ENCODE measurements at regions not wholly inside any gene's neighbourhood (a gene's known extent, or its start where the extent isn't known, plus 50 kb on each side); places are given as distances from the start of the nearest gene placed in this dataset.
A peak's percentile ranks its signal among the peaks of the same experiment; 100 is the strongest.

DNA sequence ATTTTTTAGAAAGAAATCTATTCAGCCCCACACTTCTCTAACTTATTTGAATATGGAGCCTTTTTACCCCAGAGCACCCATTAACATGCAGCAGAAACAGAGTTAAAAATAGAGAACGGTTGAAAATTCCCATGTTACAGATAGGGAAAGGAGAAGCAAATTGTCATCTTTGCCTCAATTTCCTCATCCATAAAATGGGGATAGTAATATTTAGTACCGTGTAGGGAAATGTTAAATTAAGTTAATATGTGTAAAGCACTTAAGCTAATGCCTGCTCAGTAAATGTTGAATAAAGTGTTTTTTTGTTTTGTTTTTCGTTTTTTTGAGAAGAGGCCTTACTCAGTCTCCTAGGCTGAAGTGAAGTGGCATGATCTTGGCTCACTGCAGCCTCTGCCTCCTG lies 50.3 kb downstream of the NAV1 start:
- DNase-seq, result no peak

DNA sequence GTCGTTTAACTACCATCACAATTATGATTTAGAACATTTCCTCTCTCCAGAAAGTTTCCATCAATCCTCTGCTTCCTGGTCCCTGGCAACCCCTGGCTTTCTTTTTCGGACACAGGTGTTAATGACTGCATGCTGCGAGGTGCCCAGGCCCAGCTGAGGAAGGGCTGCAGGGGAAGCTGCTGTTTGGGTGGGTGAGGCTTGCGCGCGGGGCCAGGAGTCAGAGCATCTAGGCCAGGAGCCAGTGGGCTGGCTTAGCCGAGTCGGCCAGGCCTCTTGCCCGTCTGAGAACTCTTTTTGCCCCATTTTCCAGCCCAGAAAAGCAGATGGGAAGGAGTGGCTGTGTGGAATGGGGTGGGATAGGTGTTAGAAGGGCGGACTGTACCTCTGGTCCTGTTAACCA lies 51.5 kb downstream of the NAV1 start:
- DNase-seq, result no peak

DNA sequence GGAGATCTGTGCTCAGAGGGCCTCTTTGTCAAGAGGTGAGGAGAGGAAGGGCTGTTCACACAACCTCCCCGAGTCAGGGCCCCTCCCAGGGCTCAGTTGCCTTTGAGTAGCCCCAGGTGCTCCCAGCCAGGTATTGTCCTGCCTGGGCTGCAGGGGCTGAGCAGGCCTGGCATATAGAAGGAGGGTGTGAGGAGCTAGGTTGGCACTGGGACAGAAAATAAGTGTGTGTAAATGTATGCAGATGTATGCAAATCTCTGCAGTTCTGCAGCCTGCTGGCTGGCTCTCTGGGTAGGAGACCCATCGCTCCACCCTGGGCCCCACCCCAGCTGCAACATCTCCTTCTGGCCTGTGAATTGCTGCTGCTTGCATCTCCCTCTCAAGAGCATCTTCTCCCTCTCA lies 52.4 kb downstream of the NAV1 start:
- DNase-seq, result no peak

DNA sequence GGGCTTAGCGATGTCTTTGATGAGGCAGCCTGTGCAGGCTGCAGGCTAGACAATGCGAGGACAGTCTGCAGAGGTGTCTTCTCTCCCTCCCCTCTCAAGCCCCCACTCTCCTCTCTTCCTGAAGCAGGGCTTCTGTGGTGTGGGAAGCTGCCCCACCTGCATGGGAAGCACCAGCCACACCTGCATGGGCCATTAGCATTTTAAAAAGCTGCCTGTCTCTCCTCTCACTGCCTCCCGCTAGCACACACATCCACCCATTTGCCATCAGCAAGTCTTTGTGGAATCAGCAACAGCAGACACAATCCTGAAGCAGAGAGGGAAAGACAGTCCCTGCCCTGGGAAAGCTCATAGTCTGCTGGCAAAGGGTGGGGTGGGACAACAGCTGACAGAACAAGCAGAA lies 53.1 kb downstream of the NAV1 start:
- DNase-seq, result no peak

DNA sequence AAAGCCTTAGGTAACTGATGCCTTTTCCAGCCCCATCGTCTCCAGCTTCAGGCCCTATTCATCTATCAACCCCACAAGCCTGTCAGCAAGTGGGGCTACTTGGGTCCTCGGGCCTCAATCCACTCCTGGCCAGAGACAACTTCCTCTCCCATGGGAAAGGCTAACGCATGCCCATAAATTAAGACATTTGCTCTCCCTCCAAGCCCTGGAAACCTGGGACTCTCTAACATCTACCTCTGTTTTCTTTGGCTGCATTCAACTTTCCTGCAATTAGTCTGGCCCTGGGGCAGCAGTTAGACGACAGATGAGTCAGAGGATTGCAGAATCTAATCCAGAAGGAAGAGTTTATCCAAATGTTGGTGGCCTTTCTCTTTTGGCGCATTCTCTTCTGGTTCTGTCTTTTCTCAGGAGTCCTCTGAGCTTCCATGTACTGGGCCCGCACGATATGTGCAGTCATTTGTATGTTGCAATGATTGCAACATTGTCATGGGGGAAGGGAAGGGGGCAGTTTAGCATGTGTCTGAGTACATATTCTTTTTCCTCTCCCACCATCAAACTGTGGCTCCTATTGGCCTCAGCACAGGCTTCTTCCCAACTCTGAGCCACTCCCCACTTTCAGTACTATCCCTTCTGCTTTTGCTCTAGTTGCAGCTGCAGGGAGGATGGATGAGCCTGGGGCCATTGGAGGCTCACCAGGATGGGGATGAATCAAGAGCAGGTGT lies 54.4 kb downstream of the NAV1 start:
- no peak for DNase-seq

DNA sequence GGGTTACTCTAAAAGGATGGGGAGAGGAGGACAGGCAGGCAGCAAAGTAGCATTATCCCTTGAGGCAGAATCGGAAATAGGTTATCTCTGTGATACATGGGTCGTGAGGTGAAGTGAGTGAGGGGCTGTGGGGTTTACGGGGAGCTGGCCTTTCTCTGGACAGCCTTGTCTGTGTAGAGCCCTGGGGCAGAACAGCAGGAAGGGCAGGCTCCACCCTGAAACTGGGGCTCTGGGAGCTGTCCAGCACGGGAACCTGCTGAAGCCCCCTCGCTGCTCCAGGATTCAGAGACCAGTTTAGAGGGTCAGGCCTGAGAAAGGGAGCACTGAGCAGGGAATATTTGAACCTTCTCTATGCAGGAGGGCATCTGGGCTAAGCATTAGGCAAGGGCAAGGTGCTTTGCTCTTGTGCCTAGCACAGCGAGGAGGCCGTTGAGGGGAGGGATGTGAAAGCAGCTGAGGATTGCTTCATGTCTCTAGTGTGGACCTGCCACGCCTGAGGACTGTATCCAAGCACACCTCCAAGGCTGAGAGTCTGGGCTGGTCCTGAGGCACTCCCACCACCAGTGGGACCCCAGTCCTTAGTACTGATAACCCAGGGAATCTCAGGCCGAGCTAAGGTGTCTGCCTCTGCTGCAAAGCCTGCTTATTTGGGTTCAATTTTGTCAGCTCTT lies 55.8 kb downstream of the NAV1 start:
- DNase-seq, result no peak

DNA sequence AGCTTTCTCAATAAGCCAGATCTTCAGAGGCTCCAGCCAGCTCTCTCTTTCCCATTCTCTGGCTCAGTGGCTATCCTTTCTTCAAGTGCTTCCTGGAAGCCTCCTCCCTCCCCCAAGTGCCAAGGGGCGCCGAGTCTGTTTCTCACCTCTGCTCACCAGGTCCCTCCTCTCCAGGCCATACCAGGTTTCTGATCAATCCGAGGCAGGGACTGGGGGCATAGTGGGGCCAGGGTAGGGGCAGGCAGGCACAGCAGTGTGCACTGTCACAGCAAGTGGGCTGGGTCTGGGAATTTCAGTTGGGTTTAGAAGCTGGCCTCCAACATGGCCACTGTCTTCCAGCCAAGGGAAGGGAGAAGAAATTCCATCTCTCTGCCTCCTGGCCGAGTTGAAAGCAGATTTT lies 56.5 kb downstream of the NAV1 start:
- DNase-seq, result no peak

DNA sequence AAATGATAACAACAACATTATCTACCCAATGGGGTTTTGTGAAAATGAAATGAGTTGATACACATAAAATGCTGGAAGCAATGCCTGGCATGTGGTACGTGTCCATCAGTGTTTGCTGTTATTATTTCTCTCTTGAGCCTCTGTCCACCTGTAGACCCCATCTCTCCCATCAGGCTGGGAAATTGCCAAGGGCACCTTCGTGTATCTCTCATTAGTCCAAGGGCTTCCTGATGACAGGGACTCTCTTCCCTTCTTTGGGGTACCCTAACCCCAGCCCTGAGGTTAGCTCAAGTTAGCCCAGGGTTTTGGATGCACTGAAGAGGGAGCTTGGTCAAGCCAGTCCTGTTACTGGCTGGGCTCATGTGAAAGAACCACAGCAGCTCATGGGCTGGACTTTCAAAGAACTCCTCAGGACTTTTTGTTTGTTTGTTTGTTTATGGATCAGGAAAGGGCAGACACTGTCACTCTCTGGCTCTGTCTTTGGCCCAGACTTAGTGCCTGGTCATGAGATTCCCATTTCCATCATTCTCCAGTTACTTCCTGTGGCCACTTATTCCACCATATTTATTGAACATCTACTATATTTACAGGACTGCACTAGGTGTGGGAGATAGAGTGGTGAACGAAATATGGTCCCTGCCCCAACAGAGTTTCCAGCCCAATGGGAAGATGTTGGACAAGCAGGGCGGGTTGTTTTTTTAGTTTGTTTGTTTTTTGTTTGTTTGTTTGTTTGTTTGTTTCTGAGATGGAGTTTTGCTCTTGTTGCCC lies 57.4 kb downstream of the NAV1 start:
- DNase-seq, result no peak

DNA sequence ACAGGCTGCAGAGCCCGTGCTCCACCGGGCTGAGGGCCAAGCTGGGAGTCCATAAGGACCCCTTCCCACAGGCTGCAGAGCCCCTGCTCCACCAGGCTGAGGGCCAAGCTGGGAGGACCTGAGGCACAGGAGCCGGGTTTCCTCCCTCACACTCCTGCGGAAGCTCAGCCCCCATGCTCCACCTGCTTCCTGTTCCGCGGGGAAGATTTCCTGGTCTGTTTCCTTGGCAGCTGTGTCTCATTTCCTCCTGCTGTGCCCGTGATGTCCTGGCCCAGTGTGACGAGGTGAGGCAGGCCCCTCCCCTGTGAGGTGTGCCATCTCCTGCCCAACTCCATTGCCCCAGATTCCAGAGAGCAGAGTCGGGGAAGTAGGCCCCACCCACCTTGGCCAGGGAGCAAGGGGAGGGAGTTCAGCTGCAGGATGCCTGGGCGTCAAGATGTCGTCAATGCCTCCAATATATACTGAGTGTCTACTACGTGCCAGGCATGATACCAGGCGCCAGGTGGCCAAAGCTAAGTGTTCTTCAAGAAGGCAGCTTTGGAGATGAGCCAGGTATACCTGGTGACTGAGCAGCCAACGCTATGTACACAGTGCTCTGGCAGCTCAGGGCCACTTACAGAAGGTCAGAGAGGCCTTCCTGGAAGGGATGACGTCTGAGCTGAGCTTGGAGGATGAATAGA lies 58.8 kb downstream of the NAV1 start:
- peak; percentile 99 for DNase-seq

DNA sequence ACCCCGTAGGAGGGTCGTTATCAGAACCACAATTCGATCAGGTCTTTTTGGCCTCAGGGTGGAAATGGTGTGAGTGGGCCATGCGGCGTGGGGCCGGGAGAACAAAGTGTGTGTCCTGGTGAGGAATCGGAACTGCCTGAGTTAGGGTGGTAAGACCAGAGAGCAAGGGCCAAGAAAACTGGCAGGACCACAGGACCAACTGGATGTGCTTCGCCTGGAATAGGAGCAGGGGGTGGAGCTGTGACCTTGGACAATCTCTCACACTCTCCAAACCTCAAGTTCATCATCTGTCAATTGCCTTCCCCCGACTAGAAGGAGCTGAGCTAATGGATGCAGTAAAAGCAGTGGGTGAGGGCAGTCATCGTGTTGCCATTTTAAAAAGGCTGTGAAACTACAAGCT lies 59.5 kb downstream of the NAV1 start:
- DNase-seq, result no peak

DNA sequence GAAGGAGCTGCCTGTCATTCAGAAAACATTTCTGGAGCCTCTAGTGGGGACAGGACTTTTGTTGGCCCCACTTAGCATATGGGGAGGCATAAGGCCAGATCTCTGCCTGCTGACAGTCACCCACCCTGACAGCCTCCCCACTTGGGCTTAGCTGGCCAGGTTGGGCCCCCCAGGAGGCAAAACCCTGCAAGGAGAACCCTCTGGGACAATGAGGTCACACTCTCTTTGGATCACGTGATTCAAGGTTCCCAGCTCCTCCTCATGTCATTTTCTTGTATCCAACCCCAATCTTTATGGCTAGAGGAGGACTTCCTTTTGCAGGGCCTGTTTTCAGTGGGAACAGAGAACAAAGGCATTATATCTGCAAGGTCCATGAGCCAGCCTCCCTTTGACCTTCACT lies 60.0 kb downstream of the NAV1 start:
- DNase-seq, result no peak

DNA sequence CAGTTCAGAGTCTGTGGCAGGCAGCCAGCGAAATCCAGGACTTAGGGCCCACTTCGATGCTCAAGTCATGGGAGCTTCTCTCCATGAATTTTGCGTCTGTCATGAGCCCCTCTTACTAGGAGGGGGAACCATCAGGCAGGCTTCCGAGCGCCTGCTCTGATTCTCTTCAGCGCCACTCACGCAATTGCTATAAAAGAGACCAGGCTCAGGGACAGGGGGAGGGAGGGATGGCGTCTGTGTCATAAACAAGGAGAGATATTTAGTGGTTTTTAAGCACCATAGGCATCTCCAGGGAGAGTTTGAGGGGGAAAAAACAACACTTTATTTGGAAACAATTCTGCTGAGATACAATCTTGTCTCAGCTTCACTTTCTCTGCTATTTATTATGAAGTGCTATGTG lies 60.6 kb downstream of the NAV1 start:
- peak; percentile 25 for DNase-seq

DNA sequence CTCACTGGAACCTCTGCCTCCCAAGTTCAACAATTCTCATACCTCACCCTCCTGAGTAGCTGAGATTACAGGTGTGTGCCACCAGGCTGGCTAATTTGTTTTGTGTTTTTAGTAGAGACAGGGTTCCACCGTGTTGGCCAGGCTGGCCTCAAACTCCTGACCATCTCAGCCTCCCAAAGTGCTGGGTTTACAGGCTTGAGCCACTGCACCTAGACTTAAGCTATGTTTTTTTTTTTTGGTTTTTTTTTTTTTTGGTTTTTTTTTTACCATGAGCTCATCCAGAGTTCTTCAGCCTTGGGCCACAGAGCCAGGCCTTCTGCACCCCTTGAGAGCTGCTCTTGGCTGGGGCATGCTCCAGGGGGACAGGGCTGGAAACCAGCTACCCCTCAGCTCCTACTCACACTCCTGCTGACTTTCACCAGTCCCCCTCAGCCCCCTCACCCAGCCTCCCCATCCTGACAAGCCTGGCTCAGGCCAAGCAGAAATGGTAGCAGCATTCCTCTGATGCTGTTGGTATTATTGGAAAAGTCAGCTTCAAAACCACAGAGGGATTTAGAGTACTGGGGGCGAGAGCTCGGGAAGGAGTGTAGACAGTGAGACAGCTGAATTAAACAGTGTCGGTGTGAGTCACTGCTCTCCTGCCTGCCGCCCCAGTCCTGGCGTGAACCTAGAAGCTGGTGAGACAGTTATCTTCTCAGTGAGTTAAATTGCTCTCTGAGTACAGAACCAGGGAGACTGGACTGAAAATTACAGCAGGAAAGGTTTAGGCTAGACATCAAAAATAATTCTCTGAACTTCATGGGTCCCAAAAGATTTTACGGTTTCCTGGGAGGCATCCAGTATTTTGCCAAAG lies 63.7 kb downstream of the NAV1 start:
- no peak for DNase-seq

DNA sequence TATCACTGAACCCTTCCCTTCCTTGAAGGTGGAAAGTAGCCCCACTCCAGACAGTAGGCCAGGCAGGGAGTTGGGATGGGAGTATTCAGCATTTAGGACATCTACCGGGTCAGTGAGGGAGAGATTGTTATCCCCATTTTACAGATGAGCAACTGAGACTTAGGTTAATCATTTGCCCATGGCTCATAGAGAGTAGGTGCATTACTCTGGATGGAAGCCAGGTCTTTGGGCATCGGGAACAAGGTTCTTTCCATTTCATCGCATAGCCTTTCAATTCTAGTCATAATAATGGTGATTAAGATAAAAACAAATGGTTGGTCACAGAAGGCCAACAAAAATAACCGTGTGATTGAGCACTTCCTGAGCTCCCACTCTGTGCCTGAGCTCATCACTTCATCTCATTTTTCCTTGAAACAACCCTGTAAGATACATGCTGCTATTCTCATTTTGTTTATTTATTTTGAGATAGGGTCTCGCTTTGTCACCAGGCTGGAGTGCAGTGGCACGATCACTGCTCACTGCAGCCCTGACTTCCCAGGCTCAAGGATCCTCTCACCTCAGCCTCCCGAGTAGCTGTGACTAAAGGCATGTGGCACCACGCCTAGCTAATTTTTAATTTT lies 64.8 kb downstream of the NAV1 start:
- DNase-seq, result no peak

DNA sequence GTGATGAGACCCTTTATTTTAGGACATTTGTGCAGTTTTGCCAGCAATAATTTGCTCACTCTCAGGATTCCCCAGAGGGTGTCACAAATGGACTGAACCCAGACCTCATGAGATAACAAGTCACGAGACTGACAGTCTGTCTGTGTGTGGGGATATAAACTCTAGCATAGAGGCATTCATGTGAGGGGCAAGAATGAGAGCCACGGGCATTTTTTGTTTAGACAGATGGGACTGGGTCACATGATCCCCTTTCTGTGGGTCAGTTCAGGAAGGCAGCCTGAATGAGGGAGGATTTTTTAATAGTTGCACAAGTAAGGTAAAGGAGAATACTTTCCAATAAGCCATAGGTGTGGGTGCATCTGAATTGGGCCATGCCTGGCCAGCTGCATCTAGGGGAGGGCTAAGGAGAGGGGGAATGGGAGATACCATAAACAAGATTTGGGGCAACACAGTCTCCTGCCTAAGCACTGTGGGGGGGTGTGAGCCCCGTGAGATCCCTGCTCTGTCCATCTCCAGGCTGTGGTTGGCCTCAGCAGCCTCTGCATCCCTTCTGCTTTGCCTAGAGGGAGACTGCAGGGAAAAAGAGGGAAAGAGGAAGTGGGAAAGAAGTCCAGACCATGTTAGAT lies 66.6 kb downstream of the NAV1 start:
- DNase-seq, result no peak

DNA sequence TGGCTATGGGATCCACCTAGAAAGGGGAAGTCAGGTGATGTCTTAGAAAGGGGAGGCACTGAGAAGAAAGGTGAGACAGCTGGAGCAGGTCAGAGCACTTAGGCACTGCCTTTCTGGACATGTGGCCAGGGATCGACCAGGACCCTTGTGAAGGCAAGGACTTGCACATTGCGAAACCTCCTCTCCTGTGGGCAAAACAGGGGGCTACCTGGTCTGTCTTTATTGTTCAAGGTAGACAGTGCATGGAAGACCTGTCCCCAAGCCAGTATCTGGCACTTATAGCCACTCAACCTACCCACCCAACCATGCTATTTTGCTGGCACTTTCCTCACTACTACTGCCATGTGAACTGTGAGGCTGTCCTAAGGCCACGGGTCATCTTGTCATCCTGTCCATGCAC lies 67.2 kb downstream of the NAV1 start:
- DNase-seq, result no peak

DNA sequence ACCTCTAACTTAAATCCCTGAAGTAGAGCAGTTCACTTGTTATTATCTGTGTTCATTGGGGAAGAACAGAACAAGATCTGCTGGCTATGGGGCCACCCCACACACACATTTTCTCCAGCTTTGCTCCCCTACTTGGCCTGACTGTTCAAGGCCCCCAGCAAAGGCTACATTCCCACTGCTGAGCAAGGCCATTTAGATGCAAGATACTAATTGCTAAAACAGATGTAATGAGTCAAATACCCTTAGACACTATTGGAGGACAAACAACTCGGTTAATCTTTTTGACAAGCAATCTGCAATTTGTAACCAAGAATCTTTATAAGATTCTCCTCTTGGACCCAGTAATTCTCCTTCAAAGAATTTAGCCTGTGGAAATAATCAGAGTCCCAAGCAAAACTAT lies 67.7 kb downstream of the NAV1 start:
- DNase-seq, result no peak

DNA sequence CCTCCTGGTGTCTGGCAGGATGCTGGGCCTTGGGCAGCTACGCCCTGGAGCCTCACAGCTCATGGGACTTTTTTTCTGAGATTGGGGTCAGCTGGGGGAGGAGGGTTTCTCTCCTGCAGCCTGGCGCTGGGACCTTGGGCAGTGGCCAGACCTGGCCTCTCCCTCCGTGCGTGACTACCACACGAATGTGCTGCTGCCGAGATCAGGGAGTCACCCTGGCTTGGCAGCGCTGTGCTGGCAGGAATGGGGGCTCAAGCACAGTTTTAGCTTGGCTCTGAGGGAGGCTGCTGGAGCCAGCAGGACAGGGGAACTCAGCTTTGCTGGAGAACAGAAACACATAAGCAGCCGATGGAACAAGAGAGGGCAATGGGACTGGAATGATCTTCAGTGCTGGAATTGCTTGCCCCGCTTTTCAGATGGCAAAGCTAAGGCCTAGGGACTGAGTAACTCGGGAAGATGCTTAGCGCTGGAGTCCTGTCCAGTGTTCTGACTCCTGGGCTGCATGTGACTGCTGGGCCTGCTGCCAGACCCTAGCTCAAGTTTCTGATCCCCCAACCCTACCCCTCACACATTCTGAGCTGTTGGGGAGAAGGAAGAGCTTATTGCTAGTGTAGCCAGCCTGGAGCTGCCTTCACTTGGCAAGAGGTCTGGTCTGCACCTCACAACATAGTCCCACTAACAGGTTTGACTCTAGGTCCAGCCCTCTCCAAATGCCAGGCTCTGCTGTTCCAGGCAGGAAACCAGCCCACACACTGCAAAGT lies 69.9 kb downstream of the NAV1 start:
- DNase-seq, result no peak

DNA sequence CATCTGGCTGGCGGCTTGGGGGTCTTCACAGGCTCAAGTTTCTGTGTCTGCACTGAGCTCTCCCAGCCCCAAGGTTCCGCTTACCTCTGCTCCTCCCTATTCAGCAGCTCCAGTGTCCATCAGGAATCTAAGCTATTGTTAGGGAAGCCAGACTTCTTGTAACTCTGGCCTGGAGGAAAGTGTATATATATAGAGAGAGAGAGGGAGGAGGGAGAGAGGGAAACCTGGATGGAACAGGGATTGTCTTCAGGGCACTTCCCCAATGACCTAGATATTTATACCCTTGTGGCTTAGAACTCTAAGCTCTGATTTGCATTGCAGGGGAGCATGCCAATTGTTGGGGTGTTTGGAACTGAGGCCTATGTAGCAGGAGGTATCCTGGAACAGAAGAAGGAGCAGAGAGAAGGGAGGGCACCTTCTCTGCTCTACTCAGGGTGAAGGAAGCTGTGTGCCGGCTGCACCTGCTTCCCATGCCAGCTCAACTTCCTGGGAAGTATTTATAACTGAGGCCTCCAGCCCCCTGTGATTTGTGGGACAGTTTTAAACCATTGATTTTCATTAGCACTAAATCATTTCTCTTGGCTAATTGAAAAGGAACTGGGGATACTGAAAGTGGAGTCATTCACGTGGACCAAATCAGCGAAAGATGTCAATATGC lies 70.9 kb downstream of the NAV1 start:
- no peak for DNase-seq

DNA sequence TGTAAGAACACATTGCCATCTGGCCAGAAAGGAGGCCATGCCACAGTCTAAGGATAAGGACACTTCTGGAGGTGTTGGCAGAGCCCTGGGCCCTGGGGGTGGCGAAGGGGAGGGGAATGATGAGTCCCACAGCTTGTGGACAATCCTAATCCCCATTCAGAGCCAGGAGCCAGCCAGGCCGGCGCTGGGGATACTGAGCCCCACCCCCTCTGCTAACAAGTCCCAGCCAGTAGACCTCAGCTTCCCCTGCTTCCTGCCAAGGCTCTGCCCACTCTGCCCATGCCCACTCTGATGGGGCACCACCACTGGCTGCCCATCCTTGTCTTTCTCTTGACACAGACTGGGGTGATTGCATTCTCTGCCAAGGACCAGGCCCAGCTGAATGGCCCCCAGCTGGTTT lies 71.9 kb downstream of the NAV1 start:
- DNase-seq, result no peak
